Bone marrow (tissue), 2 donors: ENCODE measurements at regions not wholly inside any gene's neighbourhood (a gene's known extent, or its start where the extent isn't known, plus 50 kb on each side); places are given as distances from the start of the nearest gene placed in this dataset.

Experiments used
- DNase-seq, 2 donors: peaks; one replicate each; lab custom pipeline; 2025; lab: John Stamatoyannopoulos, UW

- no peak for DNase-seq
These were observed 1144.1 kb downstream of the LRFN5 start for GRCh38 chr14:42750771-42751170.

GRCh38 chr14:42742084-42742483 lies 1135.4 kb downstream of the LRFN5 start:
- no peak for DNase-seq

GRCh38 chr14:42736408-42736807 lies 1129.7 kb downstream of the LRFN5 start:
- no peak for DNase-seq

GRCh38 chr14:42734041-42734440 lies 1127.4 kb downstream of the LRFN5 start:
- no peak for DNase-seq

GRCh38 chr14:42732005-42732404 lies 1125.3 kb downstream of the LRFN5 start:
- no peak for DNase-seq

GRCh38 chr14:42731480-42731879 lies 1124.8 kb downstream of the LRFN5 start:
- DNase-seq = no peak

GRCh38 chr14:42729681-42730080 lies 1123.0 kb downstream of the LRFN5 start:
- DNase-seq = no peak

GRCh38 chr14:42719391-42719790 lies 1112.7 kb downstream of the LRFN5 start:
- DNase-seq = no peak

GRCh38 chr14:42715316-42715715 lies 1108.6 kb downstream of the LRFN5 start:
- DNase-seq = no peak

GRCh38 chr14:42710071-42710470 lies 1103.4 kb downstream of the LRFN5 start:
- DNase-seq = no peak

- no peak for DNase-seq
These were observed 1096.8 kb downstream of the LRFN5 start for GRCh38 chr14:42703501-42703900.

GRCh38 chr14:42687421-42687820 lies 1080.7 kb downstream of the LRFN5 start:
- DNase-seq = no peak

- DNase-seq = no peak
These were observed 1077.0 kb downstream of the LRFN5 start for GRCh38 chr14:42683707-42684106.

GRCh38 chr14:42676636-42677035 lies 1070.0 kb downstream of the LRFN5 start:
- DNase-seq = no peak

- DNase-seq = no peak
These were observed 1067.3 kb downstream of the LRFN5 start for GRCh38 chr14:42673963-42674362.

GRCh38 chr14:42671636-42672035 lies 1065.0 kb downstream of the LRFN5 start:
- DNase-seq = no peak

GRCh38 chr14:42665083-42665482 lies 1058.4 kb downstream of the LRFN5 start:
- no peak for DNase-seq

GRCh38 chr14:42664190-42664589 lies 1057.5 kb downstream of the LRFN5 start:
- DNase-seq = no peak

- no peak for DNase-seq
These were observed 1048.0 kb downstream of the LRFN5 start for GRCh38 chr14:42654707-42655106.

GRCh38 chr14:42642787-42643186 lies 1036.1 kb downstream of the LRFN5 start:
- DNase-seq = no peak

GRCh38 chr14:42633504-42634095 lies 1026.9 kb downstream of the LRFN5 start:
- DNase-seq = no peak

GRCh38 chr14:42629553-42629952 lies 1022.9 kb downstream of the LRFN5 start:
- DNase-seq = no peak

- no peak for DNase-seq
These were observed 1021.9 kb downstream of the LRFN5 start for GRCh38 chr14:42628602-42629001.

- DNase-seq = no peak
These were observed 1020.3 kb downstream of the LRFN5 start for GRCh38 chr14:42626986-42627385.
